ENCODE measurements at regions not wholly inside any gene's neighbourhood (a gene's known extent, or its start where the extent isn't known, plus 50 kb on each side); places are given as distances from the start of the nearest gene placed in this dataset.

- TF ChIP-seq CSDE1 (IDR thresholded peaks at IDR 0.05): no peak
- TF ChIP-seq RFX5 (IDR thresholded peaks at IDR 0.05; ENCODE audit: low read depth, low read length): no peak
- TF ChIP-seq CTCF (IDR thresholded peaks at IDR 0.05 in 2 of 3, conservative IDR thresholded peaks at IDR 0.05 in 1 of 3; ENCODE audit: insufficient read depth in 2 of 3, low read depth in 1 of 3, low read length in 3 of 3): no peak
- TF ChIP-seq RAD21 (CRISPR knock-in tag; conservative IDR thresholded peaks at IDR 0.05 in 1 of 2, IDR thresholded peaks at IDR 0.05 in 1 of 2): no peak
Measured at GRCh38 chr7:125173571-125173970, 243.9 kb upstream of the POT1 start.
